Large intestine (tissue), 3 donors: ENCODE measurements at regions not wholly inside any gene's neighbourhood (a gene's known extent, or its start where the extent isn't known, plus 50 kb on each side); places are given as distances from the start of the nearest gene placed in this dataset.
"Not testable (repeated sequence)": the region's sequence is repeated elsewhere in the genome, so short reads cannot be mapped to it uniquely, and the experiment has no call there.

ENCODE experiments used
- DNase-seq, 2 donors: peaks; one replicate each; pipeline versions ENCODE4 v3.0.0 to v3.0.0-alpha.2; 2013
- H3K27ac ChIP-seq: one replicate; pipeline ENCODE4 v1.5.1; 2013; ENCODE audit warnings: low read length
- H3K27me3 ChIP-seq: 2 replicates; pipeline ENCODE4 v1.6.1; 2013; ENCODE audit warnings: low read length; ENCODE audit not compliant: control insufficient read depth, insufficient read depth
- H3K36me3 ChIP-seq: 2 replicates; pipeline ENCODE4 v1.6.1; 2013; ENCODE audit warnings: low read length; ENCODE audit not compliant: control insufficient read depth, insufficient read depth
- H3K4me1 ChIP-seq: one replicate; pipeline ENCODE4 v1.6.1; 2013; ENCODE audit warnings: low read length; ENCODE audit not compliant: control insufficient read depth, insufficient read depth
- H3K4me3 ChIP-seq: one replicate; pipeline ENCODE4 v1.5.1; 2013; ENCODE audit warnings: low read length
- H3K9me3 ChIP-seq: one replicate; pipeline ENCODE4 v1.6.1; 2013; ENCODE audit warnings: mild to moderate bottlenecking, low read depth, low read length, moderate library complexity; ENCODE audit not compliant: control insufficient read depth
- WGBS: methylation state at CpG from one replicate; pipeline ENCODE4 v1.1.5; 2013; ENCODE audit warnings: low lambda C conversion rate; ENCODE audit not compliant: insufficient coverage; 5-methylcytosine and 5-hydroxymethylcytosine counted together

DNA sequence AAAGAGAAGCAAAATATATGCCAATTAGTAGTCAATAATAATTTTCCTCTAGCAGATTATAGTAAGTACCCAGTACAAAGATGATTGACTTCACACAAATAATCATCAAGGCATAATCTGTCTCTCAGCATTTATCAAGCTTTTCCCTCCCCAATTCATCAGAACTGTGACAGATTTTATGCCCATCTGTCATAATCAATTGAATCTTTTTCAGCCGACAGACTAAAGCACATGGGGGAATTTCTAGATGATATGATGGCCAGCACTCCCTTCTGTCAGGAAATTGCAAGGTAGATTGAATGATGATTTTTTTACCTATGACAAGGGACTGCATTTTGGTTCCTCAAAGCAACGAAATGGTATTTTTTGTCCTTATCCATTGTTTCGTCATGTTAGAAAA, 227.1 kb upstream of the CYLC2 start:
- no peaks in the 10 kb centered on the region for H3K27me3 ChIP-seq
- WGBS = 77% methylated on average over 2 of the region's 3 CpGs
- H3K36me3 ChIP-seq = no peaks in the 10 kb centered on the region
- no peak overlapping the region for H3K27ac ChIP-seq
- H3K4me3 ChIP-seq = no peak overlapping the region
- no peaks in the 10 kb centered on the region for H3K4me1 ChIP-seq
- DNase-seq = no peak
- H3K9me3 ChIP-seq = no peaks in the 10 kb centered on the region

DNA sequence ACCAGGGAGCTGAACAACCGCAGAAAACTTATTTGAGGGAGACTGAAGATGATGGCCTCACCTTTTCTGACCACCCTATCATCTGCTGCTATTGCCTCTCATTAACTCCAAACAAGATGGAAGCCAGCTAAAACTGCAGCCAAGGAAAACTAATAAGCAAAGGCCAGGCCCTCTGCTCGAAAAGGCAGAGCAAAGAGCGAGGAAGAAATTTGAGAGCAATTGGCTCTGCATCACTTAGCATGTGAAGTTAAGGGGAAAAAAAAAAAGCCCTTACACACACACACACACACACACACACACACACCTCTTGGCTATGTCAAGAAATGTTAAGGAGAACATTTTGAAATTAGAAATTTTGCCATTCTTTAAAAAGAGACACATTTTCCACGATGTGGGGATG, 228.1 kb upstream of the CYLC2 start:
- H3K9me3 ChIP-seq = no peaks in the 10 kb centered on the region
- H3K36me3 ChIP-seq = no peaks in the 10 kb centered on the region
- H3K4me1 ChIP-seq = no peaks in the 10 kb centered on the region
- H3K4me3 ChIP-seq = no peak overlapping the region
- no peak for DNase-seq
- no peak overlapping the region for H3K27ac ChIP-seq
- H3K27me3 ChIP-seq = no peaks in the 10 kb centered on the region
- 100% methylated on average over 1 of the region's 4 CpGs for WGBS

DNA sequence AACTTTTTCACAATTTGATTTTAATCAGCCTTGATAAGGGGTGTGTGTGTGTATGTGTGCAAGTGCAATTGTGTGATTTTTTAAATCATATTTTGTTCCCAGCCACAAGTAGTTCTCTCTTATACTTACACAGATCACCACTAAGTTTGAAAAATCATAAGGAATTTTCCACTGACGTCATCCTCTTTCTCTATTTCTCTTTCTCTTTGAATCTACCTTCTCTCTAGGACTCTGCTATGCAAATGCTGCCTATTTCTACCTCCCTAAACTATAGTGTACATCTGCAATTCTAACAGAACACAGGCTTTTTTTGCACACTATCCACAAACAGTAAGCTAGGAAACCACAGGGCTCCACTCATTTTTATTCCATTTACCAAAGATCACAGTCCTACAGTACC, 254.6 kb upstream of the CYLC2 start:
- DNase-seq = no peak
- H3K9me3 ChIP-seq = no peaks in the 10 kb centered on the region
- 100% methylated on average over 1 of the region's 1 CpG for WGBS
- H3K4me1 ChIP-seq = no peaks in the 10 kb centered on the region
- no peak overlapping the region for H3K4me3 ChIP-seq
- H3K36me3 ChIP-seq = no peaks in the 10 kb centered on the region
- H3K27me3 ChIP-seq = no peaks in the 10 kb centered on the region
- no peak overlapping the region for H3K27ac ChIP-seq

DNA sequence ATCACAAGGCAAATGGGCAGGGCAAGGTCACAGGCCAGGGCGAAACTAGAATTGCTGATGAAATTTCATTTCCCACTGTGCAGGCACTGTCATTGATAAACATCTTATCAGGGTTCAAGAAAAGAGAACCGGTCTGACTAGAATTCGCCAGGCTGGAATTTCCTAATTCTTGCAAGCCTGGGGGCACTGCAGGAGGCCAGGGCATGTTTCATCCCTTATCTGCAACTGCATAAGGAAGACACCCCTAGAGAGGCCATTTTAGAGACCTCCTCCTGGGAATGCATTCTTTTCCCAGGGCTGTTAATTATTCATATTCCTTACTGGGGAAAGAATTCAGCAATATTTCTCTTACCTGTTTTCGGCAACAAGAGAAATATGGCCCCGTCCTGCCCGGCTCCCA, 266.2 kb upstream of the CYLC2 start:
- H3K36me3 ChIP-seq = no peaks in the 10 kb centered on the region
- no peaks in the 10 kb centered on the region for H3K4me1 ChIP-seq
- no peaks in the 10 kb centered on the region for H3K9me3 ChIP-seq
- H3K4me3 ChIP-seq = no peak overlapping the region
- WGBS = 80% methylated on average over 1 of the region's 6 CpGs
- H3K27ac ChIP-seq = no peak overlapping the region
- DNase-seq = no peak
- no peaks in the 10 kb centered on the region for H3K27me3 ChIP-seq

DNA sequence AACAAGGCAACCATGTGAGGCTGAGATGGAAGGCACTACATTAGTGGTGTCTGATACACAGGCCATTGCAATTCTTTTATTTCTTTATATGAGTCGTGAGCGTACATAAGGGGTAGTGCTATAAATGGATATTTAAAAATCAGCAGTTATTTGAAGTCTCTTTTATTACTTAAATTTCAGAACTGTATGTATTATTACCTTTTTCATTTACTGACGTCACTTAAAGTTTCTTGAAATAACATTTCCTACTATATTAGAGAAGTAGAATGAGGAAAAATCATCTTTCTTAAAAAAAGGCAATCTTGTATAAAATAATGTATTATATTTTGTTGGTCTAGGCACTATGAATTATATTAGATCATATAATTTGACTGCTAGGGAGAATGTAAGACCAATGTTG, 280.9 kb upstream of the CYLC2 start:
- Histone ChIP-seq H3K27me3 (no peaks in the 10 kb centered on the region), H3K4me1 (no peaks in the 10 kb centered on the region), H3K4me3 (no peak overlapping the region), H3K27ac (no peak overlapping the region), H3K9me3 (no peaks in the 10 kb centered on the region), H3K36me3 (no peaks in the 10 kb centered on the region)
- 100% methylated on average over 2 of the region's 3 CpGs for WGBS
- no peak for DNase-seq

DNA sequence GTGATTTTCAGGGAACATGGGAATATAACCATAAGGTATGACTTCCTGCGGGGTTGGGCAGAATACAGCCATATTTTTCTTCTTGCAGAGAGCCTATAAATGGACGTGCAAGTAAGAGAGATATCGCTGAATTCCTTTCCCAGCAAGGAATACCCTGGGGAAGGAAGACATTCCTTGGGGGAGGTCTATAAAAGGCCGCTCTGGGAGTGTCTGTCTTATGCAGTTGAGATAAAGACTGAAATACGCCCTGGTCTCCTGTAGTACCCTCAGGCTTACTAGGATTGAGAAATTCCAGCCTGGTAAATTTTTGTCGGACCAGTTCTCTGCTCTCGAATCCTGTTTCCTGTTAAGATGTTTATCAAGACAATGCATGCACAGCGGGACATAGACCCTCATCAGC, 282.2 kb upstream of the CYLC2 start:
- not testable (repeated sequence) for H3K9me3 ChIP-seq, DNase-seq, H3K4me3 ChIP-seq, H3K36me3 ChIP-seq, H3K4me1 ChIP-seq, H3K27me3 ChIP-seq, H3K27ac ChIP-seq
- 100% methylated on average over 2 of the region's 8 CpGs for WGBS

DNA sequence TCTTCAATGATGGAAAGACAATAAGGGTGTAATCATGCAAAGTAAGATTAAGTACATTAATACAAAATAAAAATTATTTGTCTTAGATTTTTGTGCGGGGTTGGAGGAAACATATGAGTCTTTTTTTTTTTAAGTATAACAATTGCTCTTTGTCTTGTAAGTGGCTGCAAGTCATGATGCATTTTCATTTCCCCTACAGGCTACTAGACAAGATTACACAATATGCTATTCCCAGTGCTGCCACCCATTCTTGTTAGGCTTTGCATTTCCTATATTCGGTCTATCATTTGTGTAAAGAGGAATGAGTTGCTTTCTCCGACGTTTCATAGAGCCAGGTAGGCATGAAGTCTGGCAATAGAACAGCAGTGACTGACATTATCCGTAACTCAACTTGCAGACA, 294.2 kb upstream of the CYLC2 start:
- H3K9me3 ChIP-seq = no peaks in the 10 kb centered on the region
- DNase-seq = no peak
- H3K36me3 ChIP-seq = no peaks in the 10 kb centered on the region
- H3K27ac ChIP-seq = no peak overlapping the region
- no peaks in the 10 kb centered on the region for H3K27me3 ChIP-seq
- WGBS = 100% methylated on average over 1 of the region's 5 CpGs
- H3K4me3 ChIP-seq = no peak overlapping the region
- H3K4me1 ChIP-seq = no peaks in the 10 kb centered on the region

DNA sequence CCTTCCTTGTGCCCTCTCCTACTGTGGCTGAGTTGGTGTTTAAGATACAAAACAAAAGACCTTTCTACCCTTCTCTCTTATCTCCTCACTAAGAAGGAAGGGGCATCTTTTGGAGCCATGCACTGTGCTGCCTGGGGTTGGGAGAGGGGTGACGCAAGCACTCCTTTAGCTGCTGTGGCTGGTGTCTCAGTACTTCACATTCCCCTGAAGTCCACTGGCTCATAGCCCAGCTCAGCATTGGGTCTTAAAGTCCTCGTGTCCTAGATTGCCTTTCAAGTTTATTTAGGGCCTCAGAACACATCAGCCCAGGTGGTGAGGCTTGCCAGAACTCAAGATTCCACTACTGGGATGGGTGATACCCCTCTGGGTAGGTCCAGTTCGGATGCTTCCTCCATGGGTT, 325.9 kb upstream of the CYLC2 start:
- no peak overlapping the region for H3K4me3 ChIP-seq
- no peaks in the 10 kb centered on the region for H3K9me3 ChIP-seq
- H3K4me1 ChIP-seq = no peaks in the 10 kb centered on the region
- no peaks in the 10 kb centered on the region for H3K27me3 ChIP-seq
- H3K27ac ChIP-seq = no peak overlapping the region
- no CpG with 5 or more reads among the region's 3 CpGs for whole genome bisulfite sequencing
- no peaks in the 10 kb centered on the region for H3K36me3 ChIP-seq
- no peak for DNase-seq

DNA sequence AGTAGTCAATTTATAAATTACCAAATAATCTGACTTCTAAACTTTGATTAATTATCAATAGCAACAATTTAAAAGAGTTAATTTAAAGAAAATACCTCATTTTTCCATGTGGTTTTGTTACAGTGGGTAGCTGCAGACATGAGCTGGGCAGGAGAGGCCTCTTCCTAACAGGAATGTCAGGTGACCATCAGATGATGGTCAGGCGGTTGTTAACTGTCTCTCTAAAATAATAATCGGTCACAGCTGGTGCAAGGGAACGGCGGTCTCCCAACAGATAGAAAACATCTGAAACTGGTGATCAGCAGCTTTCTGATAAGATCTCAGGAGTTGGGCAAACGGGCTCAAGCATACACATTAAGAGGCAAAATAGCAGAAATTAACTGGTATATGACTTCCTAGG, 342.7 kb upstream of the CYLC2 start:
- WGBS = no CpG with 5 or more reads among the region's 5 CpGs

DNA sequence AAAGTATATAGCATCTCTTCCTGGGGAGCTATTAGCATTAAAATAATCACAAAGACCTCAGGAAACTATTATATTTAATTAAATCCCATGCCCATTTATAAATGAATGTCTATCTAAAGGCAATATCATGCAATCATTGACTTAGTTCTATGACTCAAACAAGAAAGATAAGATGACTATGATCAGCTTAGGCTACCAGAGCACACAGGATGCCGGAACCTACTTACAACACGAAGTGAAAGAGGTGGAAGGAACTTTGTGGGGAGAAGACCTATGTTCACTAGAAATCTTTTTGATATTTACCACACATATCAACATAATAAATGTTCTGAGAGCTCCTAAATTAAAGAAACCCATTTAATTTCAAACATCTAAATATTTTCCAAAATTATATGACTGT, 344.2 kb upstream of the CYLC2 start:
- Histone ChIP-seq H3K27ac (no peak overlapping the region), H3K36me3 (no peaks in the 10 kb centered on the region), H3K4me1 (no peaks in the 10 kb centered on the region), H3K4me3 (no peak overlapping the region), H3K27me3 (no peaks in the 10 kb centered on the region), H3K9me3 (no peaks in the 10 kb centered on the region)
- no CpG with 5 or more reads among the region's 2 CpGs for WGBS
- no peak for DNase-seq

More for the DNA sequence above, 342.7 kb upstream of the CYLC2 start:
- DNase-seq = no peak
- no peaks in the 10 kb centered on the region for H3K9me3 ChIP-seq
- no peaks in the 10 kb centered on the region for H3K4me1 ChIP-seq
- no peak overlapping the region for H3K27ac ChIP-seq
- no peak overlapping the region for H3K4me3 ChIP-seq
- no peaks in the 10 kb centered on the region for H3K27me3 ChIP-seq
- H3K36me3 ChIP-seq = no peaks in the 10 kb centered on the region

DNA sequence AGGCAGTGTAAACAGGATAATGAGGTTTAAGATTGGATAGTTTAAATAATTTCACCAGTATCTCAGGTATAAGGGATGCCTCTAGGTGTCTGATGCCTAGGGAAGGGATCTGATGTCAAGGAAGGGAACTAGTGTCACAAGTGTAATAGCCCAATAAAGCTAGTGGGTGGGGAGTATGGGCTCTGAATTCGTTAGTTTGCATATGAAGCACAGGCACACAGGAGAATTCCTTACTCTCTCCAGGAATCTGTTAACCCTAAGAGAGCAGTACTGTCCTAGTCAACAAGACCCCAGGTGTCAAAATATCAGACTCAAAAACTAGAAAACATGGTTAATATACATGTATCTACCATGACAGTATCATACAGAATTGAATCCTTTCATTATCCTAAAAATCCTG, 352.5 kb upstream of the CYLC2 start:
- H3K27ac ChIP-seq = no peak overlapping the region
- H3K36me3 ChIP-seq = no peaks in the 10 kb centered on the region
- H3K9me3 ChIP-seq = no peaks in the 10 kb centered on the region
- no peak overlapping the region for H3K4me3 ChIP-seq
- H3K27me3 ChIP-seq = no peaks in the 10 kb centered on the region
- H3K4me1 ChIP-seq = no peaks in the 10 kb centered on the region
- DNase-seq = no peak
- no CpG with 5 or more reads among the region's 1 CpG for WGBS
